HG02759 (cell line): ENCODE measurements at regions not wholly inside any gene's neighbourhood (a gene's known extent, or its start where the extent isn't known, plus 50 kb on each side); places are given as distances from the start of the nearest gene placed in this dataset.
"Not testable (repeated sequence)": the region's sequence is repeated elsewhere in the genome, so short reads cannot be mapped to it uniquely, and the experiment has no call there.

ENCODE experiments used
- ATAC-seq: cut with Tn5 transposase; IDR thresholded peaks from one replicate; pipeline ENCODE4 v1.9.1; 2021; ENCODE audit warnings: mild to moderate bottlenecking, moderate library complexity; ENCODE audit not compliant: unreplicated experiment

DNA sequence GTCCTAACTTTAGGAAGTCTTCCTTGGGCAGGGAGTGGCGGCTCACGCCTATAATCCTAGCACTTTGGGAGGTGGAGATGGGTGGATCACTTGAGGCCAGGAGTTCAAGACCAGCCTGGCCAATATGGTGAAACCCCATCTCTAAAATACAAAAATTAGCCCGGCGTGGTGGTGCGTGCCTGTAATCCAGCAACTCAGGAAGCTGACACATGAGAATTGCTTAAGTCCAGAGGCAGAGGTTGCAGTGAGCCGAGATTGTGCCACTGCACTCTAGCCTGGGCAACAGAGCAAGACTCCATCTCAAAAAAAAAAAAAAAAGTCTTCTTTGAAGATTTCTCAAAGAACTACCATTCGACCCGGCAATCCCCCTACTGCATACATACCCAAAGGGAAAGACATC is 50.0 kb upstream of the GPCPD1 start:
- not testable (repeated sequence) for ATAC-seq
